ENCODE measurements at regions not wholly inside any gene's neighbourhood (a gene's known extent, or its start where the extent isn't known, plus 50 kb on each side); places are given as distances from the start of the nearest gene placed in this dataset.
A peak's percentile ranks its signal among the peaks of the same experiment; 100 is the strongest.

DNA sequence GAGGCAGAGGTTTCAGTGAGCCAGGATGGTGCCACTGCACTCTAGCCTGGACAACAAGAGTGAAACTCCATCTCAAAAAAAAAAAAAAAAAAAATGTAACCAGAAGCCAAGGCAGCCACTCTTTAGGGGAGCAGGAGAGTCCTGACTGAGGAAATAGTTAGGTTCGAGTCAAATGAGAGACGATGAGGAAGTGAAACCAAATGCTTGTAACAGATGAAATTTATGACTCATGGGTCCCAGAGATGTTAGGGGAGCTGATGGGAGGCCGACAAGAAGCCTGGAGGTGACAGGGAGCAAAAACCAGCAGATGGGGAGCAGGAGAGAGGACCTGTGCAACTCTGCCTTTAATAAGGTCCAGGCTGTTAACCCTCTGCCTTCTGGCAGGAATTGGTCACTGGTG is 756.1 kb upstream of the DDX18 start:
- no peaks in the 10 kb centered on the region for H3K27me3 ChIP-seq (ENCODE audit: control insufficient read depth, insufficient read depth, low read length)
- H3K36me3 ChIP-seq (ENCODE audit: control insufficient read depth, insufficient read depth, low read length), result no peaks in the 10 kb centered on the region
- no peak overlapping the region for H2AFZ ChIP-seq (ENCODE audit: low read length)
- no peak for DNase-seq (ENCODE audit: low read depth in 2 of 2)
- H3K79me2 ChIP-seq (ENCODE audit: control insufficient read depth, insufficient read depth, low read length), result no peaks in the 10 kb centered on the region
- no peaks in the 10 kb centered on the region for H3K4me1 ChIP-seq (ENCODE audit: control insufficient read depth, extremely low read depth, insufficient read depth, low read length)
- no peak overlapping the region for H3K9ac ChIP-seq (ENCODE audit: insufficient read depth, low read length)
- H3K4me3 ChIP-seq (replicated peaks in 1 of 4; ENCODE audit: control extremely low read depth in 1 of 4, insufficient read depth in 1 of 4, low read depth in 3 of 4, low read length in 4 of 4), result no peak overlapping the region
- TF ChIP-seq, protein P1, sequence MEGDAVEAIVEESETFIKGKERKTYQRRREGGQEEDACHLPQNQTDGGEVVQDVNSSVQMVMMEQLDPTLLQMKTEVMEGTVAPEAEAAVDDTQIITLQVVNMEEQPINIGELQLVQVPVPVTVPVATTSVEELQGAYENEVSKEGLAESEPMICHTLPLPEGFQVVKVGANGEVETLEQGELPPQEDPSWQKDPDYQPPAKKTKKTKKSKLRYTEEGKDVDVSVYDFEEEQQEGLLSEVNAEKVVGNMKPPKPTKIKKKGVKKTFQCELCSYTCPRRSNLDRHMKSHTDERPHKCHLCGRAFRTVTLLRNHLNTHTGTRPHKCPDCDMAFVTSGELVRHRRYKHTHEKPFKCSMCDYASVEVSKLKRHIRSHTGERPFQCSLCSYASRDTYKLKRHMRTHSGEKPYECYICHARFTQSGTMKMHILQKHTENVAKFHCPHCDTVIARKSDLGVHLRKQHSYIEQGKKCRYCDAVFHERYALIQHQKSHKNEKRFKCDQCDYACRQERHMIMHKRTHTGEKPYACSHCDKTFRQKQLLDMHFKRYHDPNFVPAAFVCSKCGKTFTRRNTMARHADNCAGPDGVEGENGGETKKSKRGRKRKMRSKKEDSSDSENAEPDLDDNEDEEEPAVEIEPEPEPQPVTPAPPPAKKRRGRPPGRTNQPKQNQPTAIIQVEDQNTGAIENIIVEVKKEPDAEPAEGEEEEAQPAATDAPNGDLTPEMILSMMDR (conservative IDR thresholded peaks at IDR 0.05 in 1 of 2, IDR thresholded peaks at IDR 0.05 in 1 of 2; ENCODE audit: low read depth in 1 of 2, low read length in 2 of 2), result no peak
- no peak for TF ChIP-seq EZH2 (IDR thresholded peaks at IDR 0.05; ENCODE audit: low read length, missing control alignments)
- no peaks in the 10 kb centered on the region for H3K9me3 ChIP-seq (ENCODE audit: control insufficient read depth, insufficient read depth, low read depth, low read length)
- H3K27ac ChIP-seq (ENCODE audit: insufficient read depth, low read length), result no peak overlapping the region
- H4K20me1 ChIP-seq (ENCODE audit: control insufficient read depth, extremely low read depth, insufficient read depth, low read length), result no peaks in the 10 kb centered on the region
- H3K4me2 ChIP-seq (ENCODE audit: extremely low read depth, insufficient read depth, low read length), result no peak overlapping the region

DNA sequence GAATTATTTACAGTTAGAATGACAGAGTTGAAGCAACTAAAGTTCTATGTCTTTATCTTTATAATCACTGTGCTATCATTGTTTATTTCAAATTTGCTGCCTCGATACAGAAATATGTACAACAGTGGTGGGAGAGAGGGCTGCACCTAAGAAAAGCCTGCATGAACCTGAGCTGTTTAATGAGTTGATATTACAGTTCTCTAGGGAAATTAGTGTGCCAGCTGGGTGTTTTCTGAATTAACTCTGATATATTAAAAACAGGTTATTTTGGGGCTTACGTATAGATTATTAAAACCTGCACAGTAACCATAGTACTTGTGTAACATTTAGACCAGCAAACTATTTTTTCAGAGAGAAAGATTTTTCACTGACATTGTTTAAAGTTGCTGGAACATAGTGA is 750.5 kb upstream of the DDX18 start:
- Histone ChIP-seq H2AFZ (ENCODE audit: low read length) (no peak overlapping the region), H3K9me3 (ENCODE audit: control insufficient read depth, insufficient read depth, low read depth, low read length) (no peaks in the 10 kb centered on the region), H3K27ac (ENCODE audit: insufficient read depth, low read length) (no peak overlapping the region), H3K9ac (ENCODE audit: insufficient read depth, low read length) (no peak overlapping the region), H3K4me3 (replicated peaks in 1 of 4; ENCODE audit: control extremely low read depth in 1 of 4, insufficient read depth in 1 of 4, low read depth in 3 of 4, low read length in 4 of 4) (no peak overlapping the region), H3K36me3 (ENCODE audit: control insufficient read depth, insufficient read depth, low read length) (no peaks in the 10 kb centered on the region), H3K4me2 (ENCODE audit: extremely low read depth, insufficient read depth, low read length) (no peak overlapping the region), H3K4me1 (ENCODE audit: control insufficient read depth, extremely low read depth, insufficient read depth, low read length) (no peaks in the 10 kb centered on the region), H4K20me1 (ENCODE audit: control insufficient read depth, extremely low read depth, insufficient read depth, low read length) (no peaks in the 10 kb centered on the region), H3K79me2 (ENCODE audit: control insufficient read depth, insufficient read depth, low read length) (no peaks in the 10 kb centered on the region), H3K27me3 (ENCODE audit: control insufficient read depth, insufficient read depth, low read length) (no peaks in the 10 kb centered on the region)
- TF ChIP-seq EZH2 (IDR thresholded peaks at IDR 0.05; ENCODE audit: low read length, missing control alignments), result no peak
- TF ChIP-seq, protein P1 (conservative IDR thresholded peaks at IDR 0.05 in 1 of 2, IDR thresholded peaks at IDR 0.05 in 1 of 2; ENCODE audit: low read depth in 1 of 2, low read length in 2 of 2), result no peak
- DNase-seq (ENCODE audit: low read depth in 2 of 2), result no peak

DNA sequence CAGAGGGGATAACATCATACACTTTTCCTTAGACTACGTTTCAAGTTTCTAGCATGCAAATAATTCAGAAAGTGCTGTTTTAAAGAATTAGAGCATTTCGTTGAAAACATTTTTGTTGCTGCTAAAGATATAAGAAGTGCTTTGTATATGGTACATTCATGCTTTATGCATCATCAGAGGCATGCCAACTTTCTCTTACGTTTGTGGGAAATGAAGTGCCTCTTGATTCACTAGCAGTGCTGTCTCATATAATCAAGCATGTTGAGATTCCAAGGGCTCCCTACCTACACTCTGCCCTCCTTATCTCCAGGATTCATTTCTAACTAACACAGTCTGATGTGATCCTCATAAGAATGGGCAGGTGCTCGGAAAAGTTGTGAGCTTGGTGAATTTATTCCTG is 748.6 kb upstream of the DDX18 start:
- Histone ChIP-seq H3K4me3 (replicated peaks in 1 of 4; ENCODE audit: control extremely low read depth in 1 of 4, insufficient read depth in 1 of 4, low read depth in 3 of 4, low read length in 4 of 4) (no peak overlapping the region), H3K9me3 (ENCODE audit: control insufficient read depth, insufficient read depth, low read depth, low read length) (no peaks in the 10 kb centered on the region), H3K27ac (ENCODE audit: insufficient read depth, low read length) (no peak overlapping the region), H2AFZ (ENCODE audit: low read length) (no peak overlapping the region), H3K27me3 (ENCODE audit: control insufficient read depth, insufficient read depth, low read length) (no peaks in the 10 kb centered on the region), H3K4me2 (ENCODE audit: extremely low read depth, insufficient read depth, low read length) (no peak overlapping the region), H3K9ac (ENCODE audit: insufficient read depth, low read length) (no peak overlapping the region), H3K79me2 (ENCODE audit: control insufficient read depth, insufficient read depth, low read length) (no peaks in the 10 kb centered on the region), H3K4me1 (ENCODE audit: control insufficient read depth, extremely low read depth, insufficient read depth, low read length) (no peaks in the 10 kb centered on the region), H3K36me3 (ENCODE audit: control insufficient read depth, insufficient read depth, low read length) (no peaks in the 10 kb centered on the region), H4K20me1 (ENCODE audit: control insufficient read depth, extremely low read depth, insufficient read depth, low read length) (no peaks in the 10 kb centered on the region)
- peak in 1 of 2 donors; percentile 27 for DNase-seq (ENCODE audit: low read depth in 2 of 2)
- no peak for TF ChIP-seq EZH2 (IDR thresholded peaks at IDR 0.05; ENCODE audit: low read length, missing control alignments)
- TF ChIP-seq, protein P1 (conservative IDR thresholded peaks at IDR 0.05 in 1 of 2, IDR thresholded peaks at IDR 0.05 in 1 of 2; ENCODE audit: low read depth in 1 of 2, low read length in 2 of 2), result no peak

Data from fibroblast of lung (primary cell).